Chondrocyte (in vitro differentiated cells): ENCODE measurements at regions not wholly inside any gene's neighbourhood (a gene's known extent, or its start where the extent isn't known, plus 50 kb on each side); places are given as distances from the start of the nearest gene placed in this dataset.

Experiments
- DNase-seq: peaks from one replicate; pipeline ENCODE4 v3.0.0; 2021; ENCODE audit warnings: mixed read lengths, low spot score
- H3K27ac Mint-ChIP-seq: one replicate; pipeline ENCODE4 v1.8.0; 2021; ENCODE audit warnings: mild to moderate bottlenecking, moderate library complexity, mixed read lengths; ENCODE audit not compliant: unreplicated experiment
- H3K27me3 Mint-ChIP-seq: 2 replicates; pipeline ENCODE4 v1.8.0; 2021; ENCODE audit warnings: low read depth, mixed read lengths
- H3K36me3 Mint-ChIP-seq: 2 replicates; pipeline ENCODE4 v1.8.0; 2021; ENCODE audit warnings: low read depth, mixed read lengths
- H3K4me1 Mint-ChIP-seq: 2 replicates; pipeline ENCODE4 v1.8.0; 2021; ENCODE audit warnings: low read depth, mild to moderate bottlenecking, mixed read lengths
- H3K4me3 Mint-ChIP-seq: one replicate; pipeline ENCODE4 v1.8.0; 2021; ENCODE audit warnings: mild to moderate bottlenecking, moderate library complexity, mixed read lengths; ENCODE audit not compliant: unreplicated experiment
- H3K9me3 Mint-ChIP-seq: 2 replicates; pipeline ENCODE4 v1.8.0; 2021; ENCODE audit warnings: low read depth, mixed read lengths
- TF ChIP-seq, protein P1 (sequence below): fragments of 200-600 bp; sonication (generic); IDR thresholded peaks from 2 replicates; pipeline ENCODE4 v1.5.0; 2021; ENCODE audit warnings: antibody characterized with exemption, mild to moderate bottlenecking, moderate library complexity

DNA sequence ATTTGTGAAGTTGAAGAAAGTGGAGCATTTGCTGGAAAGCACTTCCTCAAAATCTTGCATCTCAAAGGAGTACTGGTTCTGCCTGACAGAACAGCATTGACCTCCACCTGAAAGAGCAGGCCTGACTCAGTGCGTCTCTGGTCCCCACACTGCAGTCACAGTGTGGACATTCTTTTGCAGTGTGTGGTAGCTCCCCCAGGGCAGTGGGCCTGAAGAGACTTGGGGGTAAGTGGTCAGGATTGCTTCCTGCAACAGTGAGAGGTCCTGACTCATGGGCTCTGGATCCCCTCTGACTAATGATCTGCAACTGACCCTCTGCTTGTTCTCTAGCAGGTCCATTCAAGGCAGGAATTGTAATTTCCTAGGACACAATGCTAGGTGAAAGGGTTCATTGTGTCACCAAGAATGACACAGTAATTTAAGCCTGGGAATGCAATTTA, 204.9 kb upstream of the KCNJ16 start:
- no peak overlapping the region for H3K27ac Mint-ChIP-seq
- no peak for DNase-seq
- H3K9me3 Mint-ChIP-seq = no peaks in the 10 kb centered on the region
- peaks cover 23% of the 10 kb centered on the region for H3K4me1 Mint-ChIP-seq
- H3K27me3 Mint-ChIP-seq = no peaks in the 10 kb centered on the region
- TF ChIP-seq, protein P1, sequence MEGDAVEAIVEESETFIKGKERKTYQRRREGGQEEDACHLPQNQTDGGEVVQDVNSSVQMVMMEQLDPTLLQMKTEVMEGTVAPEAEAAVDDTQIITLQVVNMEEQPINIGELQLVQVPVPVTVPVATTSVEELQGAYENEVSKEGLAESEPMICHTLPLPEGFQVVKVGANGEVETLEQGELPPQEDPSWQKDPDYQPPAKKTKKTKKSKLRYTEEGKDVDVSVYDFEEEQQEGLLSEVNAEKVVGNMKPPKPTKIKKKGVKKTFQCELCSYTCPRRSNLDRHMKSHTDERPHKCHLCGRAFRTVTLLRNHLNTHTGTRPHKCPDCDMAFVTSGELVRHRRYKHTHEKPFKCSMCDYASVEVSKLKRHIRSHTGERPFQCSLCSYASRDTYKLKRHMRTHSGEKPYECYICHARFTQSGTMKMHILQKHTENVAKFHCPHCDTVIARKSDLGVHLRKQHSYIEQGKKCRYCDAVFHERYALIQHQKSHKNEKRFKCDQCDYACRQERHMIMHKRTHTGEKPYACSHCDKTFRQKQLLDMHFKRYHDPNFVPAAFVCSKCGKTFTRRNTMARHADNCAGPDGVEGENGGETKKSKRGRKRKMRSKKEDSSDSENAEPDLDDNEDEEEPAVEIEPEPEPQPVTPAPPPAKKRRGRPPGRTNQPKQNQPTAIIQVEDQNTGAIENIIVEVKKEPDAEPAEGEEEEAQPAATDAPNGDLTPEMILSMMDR = no peak
- peaks cover 2% of the 10 kb centered on the region for H3K36me3 Mint-ChIP-seq
- no peak overlapping the region for H3K4me3 Mint-ChIP-seq

DNA sequence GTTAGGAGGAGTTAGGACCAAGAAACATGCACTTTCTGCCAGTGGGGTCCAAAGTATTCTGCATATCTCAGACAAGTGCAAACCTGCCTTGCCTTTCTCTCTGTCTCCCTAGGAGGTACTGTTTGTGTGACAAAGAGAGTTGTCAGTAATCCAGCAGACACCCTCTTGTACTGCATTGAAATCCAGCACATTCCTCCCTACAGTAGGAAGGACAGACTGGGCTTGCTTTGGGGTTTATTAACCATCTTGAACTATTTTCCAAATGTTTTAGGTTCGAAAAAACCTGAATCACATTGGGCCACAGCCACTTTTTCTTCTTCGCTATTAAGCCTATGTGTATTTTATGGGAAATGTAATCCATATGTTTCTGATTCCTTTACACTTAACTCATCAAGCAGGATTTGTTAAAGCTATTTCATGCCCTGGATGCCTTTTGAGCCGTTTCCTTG, 204.2 kb upstream of the KCNJ16 start:
- TF ChIP-seq, protein P1 = no peak
- peaks cover 23% of the 10 kb centered on the region for H3K4me1 Mint-ChIP-seq
- H3K27ac Mint-ChIP-seq = no peak overlapping the region
- no peak for DNase-seq
- H3K36me3 Mint-ChIP-seq = peaks cover 2% of the 10 kb centered on the region
- no peaks in the 10 kb centered on the region for H3K9me3 Mint-ChIP-seq
- H3K27me3 Mint-ChIP-seq = no peaks in the 10 kb centered on the region
- H3K4me3 Mint-ChIP-seq = no peak overlapping the region

DNA sequence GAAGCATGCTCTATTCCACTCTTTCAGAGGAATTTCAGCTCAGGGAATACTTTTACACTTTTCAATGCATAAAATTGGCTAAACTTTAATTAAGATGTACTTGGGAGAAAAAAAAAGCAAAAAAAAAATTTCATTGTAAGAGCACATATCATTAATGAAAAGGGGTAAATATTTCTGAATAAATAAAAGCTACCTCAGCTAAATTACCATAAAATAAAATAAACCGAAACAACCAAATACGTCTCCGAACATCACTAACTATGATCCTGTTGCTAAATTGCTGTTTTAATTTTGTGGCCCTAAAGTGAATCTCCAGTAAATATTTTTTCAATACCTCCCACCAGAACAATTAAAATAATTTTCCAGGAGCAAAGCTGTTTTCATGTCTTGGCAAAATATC, 203.7 kb upstream of the KCNJ16 start:
- no peak overlapping the region for H3K27ac Mint-ChIP-seq

DNA sequence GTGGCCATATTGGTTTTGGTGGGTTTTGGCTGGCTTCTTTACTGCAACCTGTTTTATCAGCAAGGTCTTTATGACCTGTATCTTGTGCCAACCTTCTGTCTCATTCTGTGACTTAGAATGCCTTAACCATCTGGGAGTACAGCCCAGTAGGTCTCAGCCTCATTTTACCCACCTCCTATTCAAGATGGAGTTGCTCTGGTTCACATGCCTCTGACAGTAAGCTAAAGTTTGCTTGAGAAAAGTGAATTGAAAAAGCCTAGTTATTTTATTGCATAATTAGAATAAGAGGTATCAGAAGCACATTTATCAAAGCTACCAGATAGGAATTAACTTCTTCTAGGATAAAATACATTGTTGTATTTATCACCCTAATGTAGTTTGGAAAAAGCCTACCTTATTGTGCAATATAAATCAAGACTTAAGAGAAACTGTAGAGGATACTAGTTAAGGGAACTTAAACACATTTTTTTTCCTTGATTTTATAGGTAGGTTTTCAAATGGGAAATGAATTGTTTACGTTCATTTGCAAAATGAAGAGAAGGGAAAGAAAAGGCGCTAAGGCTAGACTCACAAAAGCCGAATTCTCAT, 202.3 kb upstream of the KCNJ16 start:
- peaks cover 23% of the 10 kb centered on the region for H3K4me1 Mint-ChIP-seq
- peaks cover 2% of the 10 kb centered on the region for H3K9me3 Mint-ChIP-seq
- no peaks in the 10 kb centered on the region for H3K27me3 Mint-ChIP-seq
- H3K4me3 Mint-ChIP-seq = no peak overlapping the region
- no peak overlapping the region for H3K27ac Mint-ChIP-seq
- TF ChIP-seq, protein P1 = no peak
- no peak for DNase-seq
- H3K36me3 Mint-ChIP-seq = peaks cover 2% of the 10 kb centered on the region

More for the DNA sequence above, 203.7 kb upstream of the KCNJ16 start:
- no peak overlapping the region for H3K4me3 Mint-ChIP-seq
- no peak for DNase-seq
- peaks cover 2% of the 10 kb centered on the region for H3K36me3 Mint-ChIP-seq
- H3K9me3 Mint-ChIP-seq = no peaks in the 10 kb centered on the region
- TF ChIP-seq, protein P1 = no peak
- no peaks in the 10 kb centered on the region for H3K27me3 Mint-ChIP-seq
- peaks cover 23% of the 10 kb centered on the region for H3K4me1 Mint-ChIP-seq

DNA sequence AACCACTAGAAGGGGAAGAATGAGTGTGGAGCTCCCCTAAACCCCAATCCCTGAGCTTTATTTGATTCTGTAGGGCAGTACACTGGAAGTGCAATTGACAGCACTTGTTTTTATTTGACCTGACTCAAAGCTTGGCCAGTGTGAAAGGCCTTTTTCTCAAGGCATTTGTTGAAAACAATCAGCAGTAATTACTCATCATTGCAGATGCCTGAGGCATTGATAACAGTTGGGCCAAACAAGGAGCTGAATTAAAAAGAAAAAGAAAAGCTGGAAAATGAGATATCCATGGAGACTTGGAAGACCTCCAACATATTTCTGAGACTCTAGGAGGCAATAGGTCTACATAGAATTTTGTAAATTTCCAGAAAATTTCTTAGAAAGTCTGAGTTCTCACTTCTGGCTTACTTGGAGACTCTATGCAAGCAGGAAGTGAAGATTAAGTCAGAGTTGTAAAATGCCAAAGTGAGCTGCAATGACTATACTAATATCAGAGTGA, 200.8 kb upstream of the KCNJ16 start:
- DNase-seq = no peak

More for the DNA sequence above, 200.8 kb upstream of the KCNJ16 start:
- Mint-ChIP-seq H3K4me1 (peaks cover 23% of the 10 kb centered on the region), H3K4me3 (no peak overlapping the region), H3K27ac (no peak overlapping the region), H3K36me3 (no peaks in the 10 kb centered on the region), H3K9me3 (peaks cover 7% of the 10 kb centered on the region), H3K27me3 (no peaks in the 10 kb centered on the region)
- TF ChIP-seq, protein P1 = no peak
